H1 (cell line): ENCODE measurements at regions not wholly inside any gene's neighbourhood (a gene's known extent, or its start where the extent isn't known, plus 50 kb on each side); places are given as distances from the start of the nearest gene placed in this dataset.

ENCODE experiments used
- RXRA ChIP-seq: IDR thresholded peaks from 2 replicates; pipeline ENCODE4 v1.6.1; 2011; ENCODE audit warnings: low read depth, mild to moderate bottlenecking, low read length, moderate library complexity; ENCODE audit not compliant: insufficient read depth

DNA sequence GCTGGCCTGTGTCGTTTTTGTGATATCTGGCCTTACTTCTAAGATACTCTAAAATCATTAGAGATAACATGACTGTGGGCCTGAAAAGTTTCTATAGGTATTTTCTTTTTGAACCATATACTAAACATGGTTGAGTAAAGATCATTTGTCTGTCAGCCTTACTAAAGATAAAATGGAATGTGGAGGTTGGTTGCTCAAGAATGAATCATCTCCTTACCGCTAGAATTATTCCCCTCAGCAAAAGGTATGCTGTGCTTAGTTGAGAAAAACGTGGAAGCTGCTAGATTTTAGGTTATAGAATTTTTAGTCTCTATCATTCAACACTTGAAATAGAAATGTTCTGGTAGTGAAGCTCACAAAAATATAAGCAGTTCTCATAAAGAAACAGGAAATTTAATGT, 407.3 kb downstream of the AEBP2 start (continued):
- no peak for TF ChIP-seq RXRA
